ENCODE measurements at regions not wholly inside any gene's neighbourhood (a gene's known extent, or its start where the extent isn't known, plus 50 kb on each side); places are given as distances from the start of the nearest gene placed in this dataset.

DNA sequence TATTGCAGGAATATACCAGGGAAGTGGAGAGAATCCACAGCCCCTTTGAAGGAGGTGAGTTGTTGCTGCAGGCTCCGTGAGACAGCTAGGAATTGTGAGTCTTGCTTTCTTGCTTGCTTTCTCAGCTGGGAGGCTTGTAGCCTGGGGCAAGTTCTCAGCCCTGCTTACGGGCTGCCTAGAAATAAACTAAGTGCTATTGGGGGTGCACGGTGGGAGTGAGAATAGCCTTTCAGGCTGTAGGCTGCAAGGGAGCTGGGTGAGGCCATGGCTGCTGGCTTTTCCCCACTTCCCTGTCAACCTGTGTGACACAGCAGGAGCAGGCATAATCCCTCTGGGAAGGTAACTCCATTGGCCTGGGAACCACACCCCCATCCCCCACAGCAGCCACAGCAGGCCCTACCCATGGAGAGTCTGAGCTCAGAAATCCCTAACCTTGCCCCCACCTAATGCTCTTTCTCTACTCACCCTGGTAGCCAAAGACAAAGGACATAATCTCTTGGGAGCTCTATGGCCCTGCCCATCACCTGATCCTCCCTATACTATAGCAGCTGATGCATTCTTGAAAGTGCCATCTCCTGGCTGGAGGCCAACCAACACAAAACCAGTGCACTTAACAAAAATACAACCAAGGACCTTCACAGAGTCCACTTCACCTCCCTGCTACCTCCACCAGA is 113.0 kb downstream of the MMRN1 start:
- no peak for DNase-seq

DNA sequence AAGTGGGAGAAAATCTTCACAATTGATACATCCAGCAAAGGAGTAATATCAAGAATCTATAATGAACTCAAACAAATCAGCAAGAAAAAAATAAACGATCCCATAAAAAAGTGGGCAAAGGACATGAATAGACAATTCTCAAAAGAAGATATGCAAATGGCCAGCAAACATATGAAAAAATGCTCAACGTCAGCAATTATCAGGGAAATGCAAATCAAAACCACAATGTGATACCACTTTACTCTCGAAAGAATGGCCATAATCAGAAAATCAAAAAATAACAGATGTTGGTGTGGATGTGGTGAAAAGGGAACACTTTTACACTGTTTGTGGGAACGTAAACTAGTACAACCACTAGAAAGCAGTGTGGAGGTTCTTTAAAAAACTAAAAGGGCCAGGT is 114.3 kb upstream of the CCSER1 start:
- no peak for DNase-seq

DNA sequence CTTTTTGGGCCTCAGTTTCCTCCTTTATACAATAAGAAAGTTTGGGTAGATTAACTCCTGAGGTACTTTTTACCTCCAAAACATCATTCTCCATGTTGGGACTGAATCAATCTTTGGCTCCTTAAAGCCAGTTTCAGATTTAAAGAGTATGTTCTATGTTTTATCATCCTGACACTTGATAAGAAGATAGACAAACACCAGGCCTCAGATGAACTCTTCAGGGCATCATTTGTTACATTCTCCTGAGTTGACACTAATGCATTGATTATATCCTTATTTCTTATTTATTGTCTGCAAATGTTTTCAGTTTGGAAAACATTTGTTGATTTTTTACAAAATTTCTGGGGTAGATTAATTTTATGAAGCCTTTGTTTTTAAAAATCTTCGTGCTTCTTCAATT is 102.7 kb upstream of the CCSER1 start:
- DNase-seq, result no peak

- DNase-seq, result peak; percentile 24
These were observed 101.9 kb upstream of the CCSER1 start for GRCh38 chr4:90025248-90025647.

DNA sequence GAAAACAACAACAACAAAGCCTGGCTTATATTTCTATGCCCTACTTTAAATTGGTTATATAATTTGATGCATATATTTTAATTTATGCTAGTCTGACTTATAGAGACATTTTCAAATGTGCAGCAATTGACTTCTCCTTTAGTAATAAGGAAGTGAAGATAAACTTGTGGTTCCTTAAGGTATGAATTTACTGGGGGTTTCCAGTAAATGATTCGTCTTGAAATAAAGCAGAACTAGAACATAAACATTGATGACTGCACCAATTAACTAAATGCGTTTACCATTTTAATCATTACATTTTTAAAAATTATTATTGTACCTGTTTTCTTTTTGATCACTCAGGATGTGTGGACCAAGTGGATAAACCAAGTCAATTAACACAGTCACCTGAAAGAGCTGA is 99.6 kb upstream of the CCSER1 start:
- no peak for DNase-seq

- DNase-seq, result no peak
These were observed 98.7 kb upstream of the CCSER1 start for GRCh38 chr4:90028460-90028859.

GRCh38 chr4:90030202-90030601 is 97.0 kb upstream of the CCSER1 start:
- no peak for DNase-seq

GRCh38 chr4:90030953-90031352 is 96.2 kb upstream of the CCSER1 start:
- no peak for DNase-seq

GRCh38 chr4:90039122-90039521 is 88.1 kb upstream of the CCSER1 start:
- DNase-seq, result no peak

DNA sequence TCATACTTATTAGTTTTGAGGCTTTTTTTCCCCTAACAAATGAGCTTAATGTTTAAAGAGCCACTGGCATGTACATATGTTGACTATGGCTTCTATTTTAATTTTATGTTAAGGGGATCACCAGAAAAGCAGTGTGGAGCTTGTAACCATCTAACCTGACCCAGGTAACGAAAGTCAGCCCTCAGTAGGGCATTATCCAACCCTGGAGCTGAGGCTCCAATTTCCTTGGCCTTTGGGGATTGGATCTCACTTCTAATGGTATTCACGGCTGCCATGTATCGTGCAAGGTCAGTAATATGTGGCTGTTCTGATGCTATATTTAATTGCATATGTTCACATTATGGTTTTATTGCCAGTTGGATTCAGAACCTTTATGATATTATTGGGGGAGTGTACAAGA is 75.2 kb upstream of the CCSER1 start:
- no peak for DNase-seq

DNA sequence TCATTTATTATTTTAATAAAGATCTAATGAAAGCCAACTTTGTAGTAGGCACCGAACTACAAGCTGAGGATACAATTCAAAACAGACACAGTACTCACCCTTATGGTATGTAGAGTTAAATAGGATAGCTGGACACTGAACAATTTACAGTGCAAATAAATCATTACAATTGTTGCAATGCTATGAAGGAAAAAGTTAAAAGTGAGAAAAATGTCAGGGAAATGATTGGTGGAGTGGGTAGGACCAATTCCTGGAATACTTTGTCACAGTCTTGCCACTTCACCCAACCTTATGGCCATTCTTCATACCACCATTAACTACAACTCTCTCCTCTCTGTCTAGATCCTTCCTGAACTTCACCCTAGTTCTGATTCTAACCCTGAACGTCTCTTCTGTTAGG is 70.1 kb upstream of the CCSER1 start:
- no peak for DNase-seq

DNA sequence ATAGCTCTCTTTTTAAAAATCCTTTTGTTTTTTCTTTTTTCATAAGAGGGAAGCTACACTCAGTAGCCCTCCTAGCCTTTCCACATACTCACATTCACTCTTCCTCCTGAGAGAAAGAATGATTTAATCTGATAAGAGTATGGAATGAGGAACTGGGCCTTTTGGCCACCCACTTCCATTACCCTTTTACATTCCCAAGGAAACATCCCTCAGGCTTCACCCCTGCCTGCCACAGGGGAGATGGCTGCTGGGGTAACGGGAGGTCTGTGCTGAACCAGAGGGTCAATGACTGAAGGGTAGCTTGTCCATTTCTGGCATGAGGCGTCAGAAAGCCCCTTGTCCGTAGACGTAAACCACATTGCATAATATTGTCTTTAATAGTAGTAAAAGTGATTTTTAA is 67.2 kb upstream of the CCSER1 start:
- DNase-seq, result no peak

- DNase-seq, result no peak
These were observed 65.3 kb upstream of the CCSER1 start for GRCh38 chr4:90061881-90062280.

GRCh38 chr4:90064196-90064595 is 63.0 kb upstream of the CCSER1 start:
- DNase-seq, result no peak

DNA sequence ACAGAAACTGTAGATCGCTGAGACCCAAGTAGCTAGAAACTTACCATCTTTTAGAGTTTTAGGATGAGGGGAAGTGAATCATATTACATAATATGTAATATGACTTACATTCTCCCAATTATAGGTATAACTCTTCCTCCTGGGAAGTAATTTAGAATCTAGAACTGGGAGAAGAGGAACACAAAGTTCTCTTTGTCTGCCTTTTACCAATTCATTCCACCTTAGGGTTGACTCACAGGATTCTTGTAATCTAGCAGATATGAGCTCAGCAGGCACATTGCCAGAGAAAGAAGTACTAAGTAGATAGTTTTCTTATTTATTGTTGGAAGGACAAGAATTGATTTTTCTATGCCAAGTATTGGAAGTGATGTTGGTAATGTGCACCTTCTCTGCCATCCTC is 58.0 kb upstream of the CCSER1 start:
- peak; percentile 38 for DNase-seq

GRCh38 chr4:90071289-90072235 is 55.6 kb upstream of the CCSER1 start:
- no peak for DNase-seq

GRCh38 chr4:90074322-90074886 is 52.8 kb upstream of the CCSER1 start:
- no peak for DNase-seq
